Esophagus muscularis mucosa (tissue), 4 donors: ENCODE measurements at regions not wholly inside any gene's neighbourhood (a gene's known extent, or its start where the extent isn't known, plus 50 kb on each side); places are given as distances from the start of the nearest gene placed in this dataset.
"Not testable (repeated sequence)": the region's sequence is repeated elsewhere in the genome, so short reads cannot be mapped to it uniquely, and the experiment has no call there.

Source experiments
- EP300 ChIP-seq: sonication (generic); formaldehyde crosslinking; IDR thresholded peaks from one replicate; pipeline ENCODE4 v1.6.1; 2017; ENCODE audit warnings: antibody characterized with exemption
- POLR2A ChIP-seq: fragments of 450-650 bp; IDR thresholded peaks from one replicate; pipeline ENCODE4 v1.6.1; 2017; ENCODE audit warnings: antibody characterized with exemption, moderate library complexity, mild to moderate bottlenecking, low read depth
- POLR2AphosphoS5 ChIP-seq, 2 donors: sonication (generic); formaldehyde crosslinking; IDR thresholded peaks; one replicate each; pipeline ENCODE4 v1.6.1; 2017; ENCODE audit warnings: antibody characterized with exemption in 2 of 2
- TF ChIP-seq, protein P1 (sequence below), 3 experiments: fragments of 200-600 bp in 2 of 3; fragments of 450-650 bp in 1 of 3; sonication (generic) in 2 of 3; IDR thresholded peaks; one replicate each; pipeline ENCODE4 v1.5.1; 2017 to 2019; ENCODE audit warnings: antibody characterized with exemption in 3 of 3, mild to moderate bottlenecking in 2 of 3, moderate library complexity in 1 of 3

- TF ChIP-seq, protein P1, sequence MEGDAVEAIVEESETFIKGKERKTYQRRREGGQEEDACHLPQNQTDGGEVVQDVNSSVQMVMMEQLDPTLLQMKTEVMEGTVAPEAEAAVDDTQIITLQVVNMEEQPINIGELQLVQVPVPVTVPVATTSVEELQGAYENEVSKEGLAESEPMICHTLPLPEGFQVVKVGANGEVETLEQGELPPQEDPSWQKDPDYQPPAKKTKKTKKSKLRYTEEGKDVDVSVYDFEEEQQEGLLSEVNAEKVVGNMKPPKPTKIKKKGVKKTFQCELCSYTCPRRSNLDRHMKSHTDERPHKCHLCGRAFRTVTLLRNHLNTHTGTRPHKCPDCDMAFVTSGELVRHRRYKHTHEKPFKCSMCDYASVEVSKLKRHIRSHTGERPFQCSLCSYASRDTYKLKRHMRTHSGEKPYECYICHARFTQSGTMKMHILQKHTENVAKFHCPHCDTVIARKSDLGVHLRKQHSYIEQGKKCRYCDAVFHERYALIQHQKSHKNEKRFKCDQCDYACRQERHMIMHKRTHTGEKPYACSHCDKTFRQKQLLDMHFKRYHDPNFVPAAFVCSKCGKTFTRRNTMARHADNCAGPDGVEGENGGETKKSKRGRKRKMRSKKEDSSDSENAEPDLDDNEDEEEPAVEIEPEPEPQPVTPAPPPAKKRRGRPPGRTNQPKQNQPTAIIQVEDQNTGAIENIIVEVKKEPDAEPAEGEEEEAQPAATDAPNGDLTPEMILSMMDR (IDR thresholded peaks at IDR 0.05) = not testable (repeated sequence)
- TF ChIP-seq POLR2AphosphoS5 (IDR thresholded peaks at IDR 0.05); POLR2A; EP300: not testable (repeated sequence)
These were observed 266.7 kb upstream of the PLCXD1 start for GRCh38 chrX:14452-14851.
